ENCODE measurements at regions not wholly inside any gene's neighbourhood (a gene's known extent, or its start where the extent isn't known, plus 50 kb on each side); places are given as distances from the start of the nearest gene placed in this dataset.

- Histone ChIP-seq H3K9me3 (ENCODE audit: control insufficient read depth, insufficient read depth, low read depth, low read length) (no peaks in the 10 kb centered on the region), H3K27me3 (ENCODE audit: control insufficient read depth, insufficient read depth, low read length) (peaks cover 2% of the 10 kb centered on the region; the same call in 1 of the 2 replicates), H3K27ac (ENCODE audit: low read length) (no peak overlapping the region), H3K4me1 (ENCODE audit: control insufficient read depth, insufficient read depth, low read length) (no peaks in the 10 kb centered on the region; the same call in 1 of the 2 replicates), H3K36me3 (ENCODE audit: control insufficient read depth, insufficient read depth, low read length) (no peaks in the 10 kb centered on the region), H3K4me3 (ENCODE audit: low read depth in 2 of 2, low read length in 2 of 2) (no peak overlapping the region)
- in situ Hi-C loops (cut with HindIII; ENCODE audit: low pct_unique_long_range_greater_than_20kb, low sequenced_read_pairs): no loop called here
- ChIA-PET POLR2A (interaction anchor here (0.6 kb wide), 1 partner anchor 1620 kb away, joined by 5 read pairs; no protein-coding TSS in a partner anchor), CTCF (interaction anchor here (0.5 to 2.1 kb wide), 2 partner anchors 152 to 185 kb away, joined by 3 to 10 read pairs; no protein-coding TSS in a partner anchor)
- TF ChIP-seq SIN3A (IDR thresholded peaks at IDR 0.05; ENCODE audit: borderline replicate concordance, insufficient read depth, low read depth, low read length) (no peak), POLR2AphosphoS5 (IDR thresholded peaks at IDR 0.05; ENCODE audit: low read depth, low read length) (no peak), TCF7L2 (IDR thresholded peaks at IDR 0.05; ENCODE audit: low read depth, low read length) (no peak), CTCF (IDR thresholded peaks at IDR 0.05) (no peak)
- TF ChIP-seq, protein P1, sequence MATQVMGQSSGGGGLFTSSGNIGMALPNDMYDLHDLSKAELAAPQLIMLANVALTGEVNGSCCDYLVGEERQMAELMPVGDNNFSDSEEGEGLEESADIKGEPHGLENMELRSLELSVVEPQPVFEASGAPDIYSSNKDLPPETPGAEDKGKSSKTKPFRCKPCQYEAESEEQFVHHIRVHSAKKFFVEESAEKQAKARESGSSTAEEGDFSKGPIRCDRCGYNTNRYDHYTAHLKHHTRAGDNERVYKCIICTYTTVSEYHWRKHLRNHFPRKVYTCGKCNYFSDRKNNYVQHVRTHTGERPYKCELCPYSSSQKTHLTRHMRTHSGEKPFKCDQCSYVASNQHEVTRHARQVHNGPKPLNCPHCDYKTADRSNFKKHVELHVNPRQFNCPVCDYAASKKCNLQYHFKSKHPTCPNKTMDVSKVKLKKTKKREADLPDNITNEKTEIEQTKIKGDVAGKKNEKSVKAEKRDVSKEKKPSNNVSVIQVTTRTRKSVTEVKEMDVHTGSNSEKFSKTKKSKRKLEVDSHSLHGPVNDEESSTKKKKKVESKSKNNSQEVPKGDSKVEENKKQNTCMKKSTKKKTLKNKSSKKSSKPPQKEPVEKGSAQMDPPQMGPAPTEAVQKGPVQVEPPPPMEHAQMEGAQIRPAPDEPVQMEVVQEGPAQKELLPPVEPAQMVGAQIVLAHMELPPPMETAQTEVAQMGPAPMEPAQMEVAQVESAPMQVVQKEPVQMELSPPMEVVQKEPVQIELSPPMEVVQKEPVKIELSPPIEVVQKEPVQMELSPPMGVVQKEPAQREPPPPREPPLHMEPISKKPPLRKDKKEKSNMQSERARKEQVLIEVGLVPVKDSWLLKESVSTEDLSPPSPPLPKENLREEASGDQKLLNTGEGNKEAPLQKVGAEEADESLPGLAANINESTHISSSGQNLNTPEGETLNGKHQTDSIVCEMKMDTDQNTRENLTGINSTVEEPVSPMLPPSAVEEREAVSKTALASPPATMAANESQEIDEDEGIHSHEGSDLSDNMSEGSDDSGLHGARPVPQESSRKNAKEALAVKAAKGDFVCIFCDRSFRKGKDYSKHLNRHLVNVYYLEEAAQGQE (IDR thresholded peaks at IDR 0.05; ENCODE audit: insufficient read depth in 1 of 2, low read depth in 2 of 2, low read length in 1 of 2): no peak
- intact Hi-C loops (cut with micrococcal nuclease; ENCODE audit: unreplicated experiment): no loop called here
- no peak for ATAC-seq
- no TSS peak for BruUV-seq (replicated peaks)
- no peak for DNase-seq (ENCODE audit: low read depth, low spot score)
These were observed 240.4 kb downstream of the CDC5L start for GRCh38 chr6:44627883-44628271.

GRCh38 chr6:44628347-44628746 lies 240.8 kb downstream of the CDC5L start:
- intact Hi-C loops (cut with micrococcal nuclease; ENCODE audit: unreplicated experiment) (no loop called here), in situ Hi-C loops (cut with HindIII; ENCODE audit: low pct_unique_long_range_greater_than_20kb, low sequenced_read_pairs) (no loop called here)
- ATAC-seq (no peak), DNase-seq (ENCODE audit: low read depth, low spot score) (no peak)
- no peak overlapping the region for H3K27ac ChIP-seq (ENCODE audit: low read length)
- no peaks in the 10 kb centered on the region for H3K36me3 ChIP-seq (ENCODE audit: control insufficient read depth, insufficient read depth, low read length)
- TF ChIP-seq CTCF (IDR thresholded peaks at IDR 0.05): no peak
- TF ChIP-seq, protein P1 (IDR thresholded peaks at IDR 0.05; ENCODE audit: insufficient read depth in 1 of 2, low read depth in 2 of 2, low read length in 1 of 2): no peak
- TF ChIP-seq SIN3A (IDR thresholded peaks at IDR 0.05; ENCODE audit: borderline replicate concordance, insufficient read depth, low read depth, low read length): no peak
- no peak for TF ChIP-seq TCF7L2 (IDR thresholded peaks at IDR 0.05; ENCODE audit: low read depth, low read length)
- no peak for TF ChIP-seq POLR2AphosphoS5 (IDR thresholded peaks at IDR 0.05; ENCODE audit: low read depth, low read length)
- no peaks in the 10 kb centered on the region for H3K9me3 ChIP-seq (ENCODE audit: control insufficient read depth, insufficient read depth, low read depth, low read length)
- BruUV-seq (replicated peaks): no TSS peak
- peaks cover 2% of the 10 kb centered on the region; the same call in 1 of the 2 replicates for H3K27me3 ChIP-seq (ENCODE audit: control insufficient read depth, insufficient read depth, low read length)
- H3K4me1 ChIP-seq (ENCODE audit: control insufficient read depth, insufficient read depth, low read length): no peaks in the 10 kb centered on the region; the same call in 1 of the 2 replicates
- ChIA-PET POLR2A (no interaction called here), CTCF (interaction anchor here (0.5 to 2.1 kb wide), 2 partner anchors 153 to 185 kb away, joined by 3 to 10 read pairs; no protein-coding TSS in a partner anchor)
- H3K4me3 ChIP-seq (ENCODE audit: low read depth in 2 of 2, low read length in 2 of 2): no peak overlapping the region
